ENCODE measurements at regions not wholly inside any gene's neighbourhood (a gene's known extent, or its start where the extent isn't known, plus 50 kb on each side); places are given as distances from the start of the nearest gene placed in this dataset.

- DNase-seq (ENCODE audit: low read depth in 2 of 2), result no peak
Measured at GRCh38 chr6:19035461-19036195, 648.5 kb downstream of the RNF144B start.

GRCh38 chr6:19036196-19036555 lies 649.0 kb downstream of the RNF144B start:
- DNase-seq (ENCODE audit: low read depth in 2 of 2), result no peak

GRCh38 chr6:19037607-19038006 lies 650.5 kb downstream of the RNF144B start:
- no peak for DNase-seq (ENCODE audit: low read depth in 2 of 2)

GRCh38 chr6:19039287-19039686 lies 652.1 kb downstream of the RNF144B start:
- no peak for DNase-seq (ENCODE audit: low read depth in 2 of 2)

GRCh38 chr6:19041906-19042305 lies 654.8 kb downstream of the RNF144B start:
- no peak for DNase-seq (ENCODE audit: low read depth in 2 of 2)

- DNase-seq (ENCODE audit: low read depth in 2 of 2), result no peak
Measured at GRCh38 chr6:19042420-19042819, 655.3 kb downstream of the RNF144B start.

- DNase-seq (ENCODE audit: low read depth in 2 of 2), result no peak
Measured at GRCh38 chr6:19050765-19051164, 663.6 kb downstream of the RNF144B start.

GRCh38 chr6:19052219-19052618 lies 665.1 kb downstream of the RNF144B start:
- DNase-seq (ENCODE audit: low read depth in 2 of 2), result no peak

- DNase-seq (ENCODE audit: low read depth in 2 of 2), result no peak
Measured at GRCh38 chr6:19059102-19059501, 672.0 kb downstream of the RNF144B start.

- DNase-seq (ENCODE audit: low read depth in 2 of 2), result no peak
Measured at GRCh38 chr6:19067165-19067564, 680.0 kb downstream of the RNF144B start.

- DNase-seq (ENCODE audit: low read depth in 2 of 2), result no peak
Measured at GRCh38 chr6:19070520-19070919, 683.4 kb downstream of the RNF144B start.

GRCh38 chr6:19083801-19084200 lies 696.7 kb downstream of the RNF144B start:
- no peak for DNase-seq (ENCODE audit: low read depth in 2 of 2)

GRCh38 chr6:19086480-19086879 lies 699.3 kb downstream of the RNF144B start:
- DNase-seq (ENCODE audit: low read depth in 2 of 2), result no peak

GRCh38 chr6:19087296-19087695 lies 700.1 kb downstream of the RNF144B start:
- DNase-seq (ENCODE audit: low read depth in 2 of 2), result no peak

GRCh38 chr6:19087897-19088296 lies 700.7 kb downstream of the RNF144B start:
- DNase-seq (ENCODE audit: low read depth in 2 of 2), result no peak

- no peak for DNase-seq (ENCODE audit: low read depth in 2 of 2)
Measured at GRCh38 chr6:19100752-19101151, 713.6 kb downstream of the RNF144B start.

GRCh38 chr6:19102936-19103335 lies 715.8 kb downstream of the RNF144B start:
- DNase-seq (ENCODE audit: low read depth in 2 of 2), result no peak

GRCh38 chr6:19107468-19107867 lies 720.3 kb downstream of the RNF144B start:
- DNase-seq (ENCODE audit: low read depth in 2 of 2), result no peak

GRCh38 chr6:19121521-19121920 lies 715.6 kb upstream of the ID4 start:
- DNase-seq (ENCODE audit: low read depth in 2 of 2), result no peak

GRCh38 chr6:19127081-19127480 lies 710.1 kb upstream of the ID4 start:
- no peak for DNase-seq (ENCODE audit: low read depth in 2 of 2)

- no peak for DNase-seq (ENCODE audit: low read depth in 2 of 2)
Measured at GRCh38 chr6:19128701-19129100, 708.5 kb upstream of the ID4 start.

GRCh38 chr6:19135706-19136105 lies 701.5 kb upstream of the ID4 start:
- DNase-seq (ENCODE audit: low read depth in 2 of 2), result no peak

GRCh38 chr6:19137505-19137904 lies 699.7 kb upstream of the ID4 start:
- DNase-seq (ENCODE audit: low read depth in 2 of 2), result no peak

- DNase-seq (ENCODE audit: low read depth in 2 of 2), result no peak
Measured at GRCh38 chr6:19142275-19142674, 694.9 kb upstream of the ID4 start.
